Activated T-helper 2 cell treated with anti-CD3 and anti-CD28 coated beads, Interferon-gamma antibody, Interleukin-2, Interleukin-4, amounts not matched to agents 10 μg/mL and 5 μg/mL and 100 μg/mL, durations not matched to agents 14 hours and 24 hours and 36 hours (primary cell): ENCODE measurements at regions not wholly inside any gene's neighbourhood (a gene's known extent, or its start where the extent isn't known, plus 50 kb on each side); places are given as distances from the start of the nearest gene placed in this dataset.

ENCODE experiments used
- DNase-seq: peaks from one replicate; pipeline ENCODE4 v3.0.0; 2021; ENCODE audit warnings: low spot score
- H3K27ac Mint-ChIP-seq: one replicate; pipeline ENCODE4 v1.8.0; 2021; ENCODE audit warnings: mixed read lengths
- H3K27me3 Mint-ChIP-seq: one replicate; pipeline ENCODE4 v1.8.0; 2021; ENCODE audit warnings: low read depth, mixed read lengths
- H3K36me3 Mint-ChIP-seq: one replicate; pipeline ENCODE4 v1.8.0; 2021; ENCODE audit warnings: low read depth, mixed read lengths
- H3K4me1 Mint-ChIP-seq: one replicate; pipeline ENCODE4 v1.8.0; 2021; ENCODE audit warnings: low read depth, mixed read lengths
- H3K4me3 Mint-ChIP-seq: one replicate; pipeline ENCODE4 v1.8.0; 2021; ENCODE audit warnings: low read depth, mild to moderate bottlenecking, moderate library complexity, mixed read lengths
- H3K9me3 Mint-ChIP-seq: one replicate; pipeline ENCODE4 v1.8.0; 2021; ENCODE audit warnings: mixed read lengths
- intact Hi-C: fragments of 100-400 bp; cut with micrococcal nuclease; formaldehyde crosslinking; loops from one replicate; pipeline ENCODE4 v1.15.1; 2023

DNA sequence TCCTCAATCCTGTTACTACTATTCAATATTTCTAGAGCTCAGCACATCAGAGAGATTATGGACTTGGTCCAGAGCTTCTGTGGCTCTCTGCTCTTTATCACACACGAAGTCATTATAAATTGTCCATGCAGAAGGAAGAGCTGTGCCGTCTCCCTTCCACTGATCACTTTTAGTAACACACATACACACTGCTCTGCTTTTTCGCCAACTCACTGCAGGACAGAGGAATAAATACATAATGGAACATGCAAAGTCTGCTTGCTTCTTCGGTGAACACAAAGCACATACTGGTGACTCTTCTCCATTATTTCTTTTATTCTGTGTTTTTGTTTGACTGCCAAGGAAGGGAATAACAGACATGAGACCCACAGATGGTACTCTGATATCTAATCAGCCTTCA lies 1000.0 kb upstream of the TENM4 start:
- no peaks in the 10 kb centered on the region for H3K27me3 Mint-ChIP-seq

DNA sequence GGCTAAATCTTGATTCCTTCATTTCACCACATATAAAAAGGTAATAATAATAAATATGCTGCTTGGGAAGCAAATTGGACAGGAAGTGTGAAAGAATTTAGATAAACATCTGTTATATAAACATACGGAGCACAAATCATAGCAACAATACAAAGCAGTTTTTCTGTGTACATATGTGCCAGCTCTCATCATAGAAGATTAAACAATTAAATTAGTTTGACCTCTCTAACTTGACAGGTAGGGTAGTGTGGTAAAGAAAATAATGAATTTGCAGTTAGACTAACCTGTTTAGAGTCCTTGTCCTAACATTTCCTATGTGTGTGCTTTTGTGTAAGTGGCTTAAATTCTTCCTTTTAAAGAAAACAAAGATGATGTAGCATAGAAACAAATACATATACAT lies 995.7 kb upstream of the TENM4 start:
- no peak overlapping the region for H3K4me3 Mint-ChIP-seq
- no peaks in the 10 kb centered on the region for H3K27me3 Mint-ChIP-seq
- H3K4me1 Mint-ChIP-seq: no peaks in the 10 kb centered on the region
- intact Hi-C loops: no loop called here
- peaks cover 34% of the 10 kb centered on the region for H3K9me3 Mint-ChIP-seq
- DNase-seq: no peak
- no peak overlapping the region for H3K27ac Mint-ChIP-seq
- H3K36me3 Mint-ChIP-seq: no peaks in the 10 kb centered on the region

More for the DNA sequence above, 1000.0 kb upstream of the TENM4 start:
- Mint-ChIP-seq H3K4me3 (no peak overlapping the region), H3K4me1 (no peaks in the 10 kb centered on the region), H3K27ac (no peak overlapping the region), H3K9me3 (peaks cover 21% of the 10 kb centered on the region), H3K36me3 (no peaks in the 10 kb centered on the region)
- intact Hi-C loops: no loop called here
- DNase-seq: no peak

GRCh38 chr11:80435345-80435744 lies 994.5 kb upstream of the TENM4 start:
- Mint-ChIP-seq H3K4me3 (no peak overlapping the region), H3K36me3 (no peaks in the 10 kb centered on the region), H3K9me3 (peaks cover 41% of the 10 kb centered on the region), H3K27ac (no peak overlapping the region), H3K4me1 (no peaks in the 10 kb centered on the region), H3K27me3 (no peaks in the 10 kb centered on the region)
- DNase-seq: no peak
- intact Hi-C loops: no loop called here

DNA sequence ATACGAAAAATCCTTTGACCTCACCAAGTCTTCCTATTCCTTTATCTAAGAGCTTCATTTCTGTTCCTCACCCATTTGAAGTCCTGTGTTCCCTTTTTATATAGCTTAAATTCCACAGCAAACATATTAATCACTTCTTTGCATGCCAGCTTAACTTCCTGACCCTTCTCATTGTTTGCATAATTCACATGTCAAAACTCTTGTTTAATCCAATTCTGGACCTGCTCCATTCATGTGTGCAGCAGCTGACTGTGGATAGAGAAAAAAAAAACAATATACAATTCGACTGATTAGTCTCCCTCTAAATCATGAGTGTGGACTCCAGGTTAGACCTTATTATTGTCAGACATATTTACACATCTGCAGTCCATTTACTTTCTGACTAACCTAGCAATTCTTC lies 991.2 kb upstream of the TENM4 start:
- Mint-ChIP-seq H3K27ac (no peak overlapping the region), H3K36me3 (no peaks in the 10 kb centered on the region)

DNA sequence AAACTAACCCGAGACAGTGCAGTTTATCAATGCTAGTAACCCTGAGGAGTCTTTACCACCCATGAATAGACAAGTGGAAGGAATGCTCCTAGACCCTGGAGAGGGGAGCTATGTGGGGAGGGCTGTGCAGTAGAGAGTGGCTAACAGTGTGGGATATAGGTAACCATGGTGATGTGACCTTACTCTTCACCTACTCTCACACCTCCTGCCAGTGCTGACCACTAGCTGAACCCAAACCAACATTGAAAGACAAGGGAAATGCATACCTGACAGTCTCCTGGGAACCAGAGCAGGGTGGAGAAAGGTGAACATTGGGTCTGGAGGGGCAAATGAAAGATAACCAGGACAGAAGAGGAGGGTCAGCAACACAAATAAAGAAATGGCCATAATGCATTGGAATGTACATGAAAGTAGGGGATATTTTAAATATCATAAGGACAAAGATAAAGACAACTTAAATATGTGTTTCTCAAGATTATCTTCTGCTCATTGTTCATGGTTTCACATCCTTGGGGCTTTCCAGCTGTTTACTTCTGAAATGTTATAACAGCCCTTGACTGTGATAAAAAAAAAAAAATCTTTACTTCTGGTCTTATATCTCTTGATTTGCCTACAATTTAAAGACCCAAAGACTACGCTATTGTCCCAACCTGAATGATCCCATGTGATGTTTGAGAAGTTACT lies 983.3 kb upstream of the TENM4 start:
- peaks cover 24% of the 10 kb centered on the region for H3K9me3 Mint-ChIP-seq
- H3K27me3 Mint-ChIP-seq: no peaks in the 10 kb centered on the region
- intact Hi-C loops: no loop called here
- no peak for DNase-seq
- H3K4me3 Mint-ChIP-seq: no peak overlapping the region
- H3K36me3 Mint-ChIP-seq: no peaks in the 10 kb centered on the region
- H3K4me1 Mint-ChIP-seq: no peaks in the 10 kb centered on the region
- no peak overlapping the region for H3K27ac Mint-ChIP-seq

More for the DNA sequence above, 991.2 kb upstream of the TENM4 start:
- DNase-seq: no peak
- Mint-ChIP-seq H3K4me1 (no peaks in the 10 kb centered on the region), H3K27me3 (no peaks in the 10 kb centered on the region), H3K9me3 (peaks cover 40% of the 10 kb centered on the region), H3K4me3 (no peak overlapping the region)
- intact Hi-C loops: no loop called here

- Mint-ChIP-seq H3K27me3 (no peaks in the 10 kb centered on the region), H3K4me3 (no peak overlapping the region), H3K9me3 (peaks cover 23% of the 10 kb centered on the region), H3K36me3 (no peaks in the 10 kb centered on the region), H3K4me1 (no peaks in the 10 kb centered on the region), H3K27ac (no peak overlapping the region)
- DNase-seq: no peak
- intact Hi-C loops: no loop called here
These were observed 979.5 kb upstream of the TENM4 start for GRCh38 chr11:80420374-80420773.

- no peak for DNase-seq
- Mint-ChIP-seq H3K9me3 (peaks cover 22% of the 10 kb centered on the region), H3K27ac (no peak overlapping the region), H3K27me3 (no peaks in the 10 kb centered on the region), H3K4me3 (no peak overlapping the region), H3K4me1 (no peaks in the 10 kb centered on the region), H3K36me3 (no peaks in the 10 kb centered on the region)
- intact Hi-C loops: no loop called here
These were observed 976.9 kb upstream of the TENM4 start for GRCh38 chr11:80417681-80418080.

DNA sequence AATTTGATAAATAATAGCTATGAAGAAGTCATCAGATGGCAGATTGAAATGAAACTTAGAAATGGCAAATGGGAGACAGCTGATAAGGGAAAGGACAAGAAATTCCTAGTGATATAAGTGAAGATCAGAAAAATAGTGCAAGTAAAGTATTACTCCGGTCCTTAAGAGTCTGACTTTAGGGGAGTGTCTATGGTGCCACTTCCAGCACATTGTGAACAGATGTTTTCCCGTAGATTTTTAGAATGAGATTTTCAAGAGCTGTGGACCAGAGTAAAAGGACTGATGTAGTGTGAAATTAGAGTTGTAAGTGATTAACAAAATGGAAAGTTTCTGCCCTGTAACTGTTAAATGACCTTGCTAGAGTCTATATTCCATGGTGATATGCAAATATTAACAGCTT lies 974.8 kb upstream of the TENM4 start:
- Mint-ChIP-seq H3K27ac (no peak overlapping the region), H3K9me3 (peaks cover 29% of the 10 kb centered on the region), H3K36me3 (no peaks in the 10 kb centered on the region), H3K4me3 (no peak overlapping the region), H3K4me1 (no peaks in the 10 kb centered on the region), H3K27me3 (no peaks in the 10 kb centered on the region)
- no peak for DNase-seq
- intact Hi-C loops: no loop called here

DNA sequence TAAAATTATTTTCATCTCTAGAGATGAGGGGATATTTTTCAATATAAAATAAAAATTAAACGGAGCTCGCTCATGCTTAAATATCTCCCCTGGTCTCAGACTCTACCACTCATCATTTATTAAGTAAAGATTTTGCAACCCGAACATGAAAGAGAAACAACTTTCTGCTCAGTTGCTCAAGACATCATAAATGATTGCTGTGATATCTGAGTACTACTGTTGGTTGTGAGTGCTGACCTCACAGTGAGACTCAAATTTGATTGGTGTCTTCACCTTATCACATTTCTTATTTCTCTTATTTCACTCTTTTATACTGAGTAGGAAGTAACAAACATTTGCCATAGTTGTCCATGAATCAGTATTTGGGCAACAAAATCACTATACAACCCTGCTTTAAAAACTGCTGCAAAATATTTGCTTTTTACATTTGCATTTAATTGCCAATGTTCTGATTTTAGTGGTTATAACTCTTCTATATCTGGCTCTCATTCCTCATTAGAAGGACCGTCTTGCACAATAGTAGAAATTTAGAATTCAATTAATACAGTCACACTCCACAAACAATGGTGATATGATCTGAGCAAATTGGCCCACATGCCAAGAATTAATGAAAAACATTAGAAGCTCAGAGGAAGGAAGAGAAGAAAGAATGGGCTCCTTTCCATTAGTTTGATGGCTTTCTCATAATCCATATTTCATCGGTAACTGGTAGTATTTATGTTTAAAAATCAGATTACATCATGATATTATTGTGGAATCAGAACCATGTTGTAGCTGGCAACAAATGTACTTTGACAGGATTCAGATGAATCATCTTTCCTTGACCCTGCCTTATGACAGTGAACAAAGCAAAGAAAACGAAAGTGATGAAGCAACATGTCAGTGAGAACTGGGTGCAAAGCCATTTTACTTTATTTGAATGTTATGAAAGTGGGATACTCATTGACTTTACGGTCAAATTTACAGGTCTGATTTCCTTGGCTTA lies 973.6 kb upstream of the TENM4 start:
- H3K9me3 Mint-ChIP-seq: peaks cover 32% of the 10 kb centered on the region

DNA sequence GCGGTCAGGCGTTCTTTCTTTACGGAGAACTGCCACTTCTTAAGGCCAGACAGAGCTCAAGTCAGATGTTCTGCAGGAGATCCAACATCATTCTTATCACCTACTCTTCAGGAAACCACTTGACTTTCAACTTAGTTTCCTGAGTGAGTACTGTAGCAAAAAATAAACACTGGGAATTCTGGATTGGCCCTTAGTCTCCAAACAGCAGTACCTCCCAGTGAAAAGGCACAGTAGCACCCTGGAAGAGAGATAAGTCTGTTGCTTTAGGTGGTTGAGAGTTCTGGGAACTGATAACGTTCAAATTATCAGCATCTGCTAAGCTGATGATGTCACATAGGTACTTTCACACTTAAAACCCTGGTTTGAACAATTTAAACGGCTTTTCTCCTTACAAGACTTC lies 971.8 kb upstream of the TENM4 start:
- Mint-ChIP-seq H3K27ac (no peak overlapping the region), H3K4me1 (no peaks in the 10 kb centered on the region), H3K36me3 (no peaks in the 10 kb centered on the region), H3K27me3 (no peaks in the 10 kb centered on the region), H3K9me3 (peaks cover 42% of the 10 kb centered on the region), H3K4me3 (no peak overlapping the region)
- DNase-seq: no peak
- intact Hi-C loops: no loop called here

More for the DNA sequence above, 973.6 kb upstream of the TENM4 start:
- H3K4me3 Mint-ChIP-seq: no peak overlapping the region
- no peaks in the 10 kb centered on the region for H3K36me3 Mint-ChIP-seq
- no peaks in the 10 kb centered on the region for H3K4me1 Mint-ChIP-seq
- no peak overlapping the region for H3K27ac Mint-ChIP-seq
- DNase-seq: no peak
- intact Hi-C loops: no loop called here
- H3K27me3 Mint-ChIP-seq: no peaks in the 10 kb centered on the region

DNA sequence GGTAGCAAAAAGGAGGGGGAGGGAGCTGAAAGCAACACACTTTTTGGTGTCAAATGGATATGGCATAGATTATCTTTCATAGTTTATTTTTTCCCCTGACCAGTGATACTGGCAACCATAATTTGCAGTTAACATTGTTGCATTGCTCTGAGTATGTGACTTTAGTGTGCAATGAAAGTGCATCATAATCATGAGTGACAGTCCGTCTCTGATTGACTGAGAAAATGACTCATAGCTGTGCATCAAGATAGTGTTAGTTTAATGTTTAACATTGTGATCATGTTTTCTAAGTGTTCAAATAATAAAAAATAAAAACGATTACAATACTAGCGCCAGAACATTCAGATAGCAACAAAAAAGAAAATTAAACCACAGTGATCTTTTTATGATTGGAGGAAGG lies 952.4 kb upstream of the TENM4 start:
- Mint-ChIP-seq H3K4me1 (no peaks in the 10 kb centered on the region), H3K36me3 (no peaks in the 10 kb centered on the region), H3K9me3 (peaks cover 12% of the 10 kb centered on the region), H3K4me3 (no peak overlapping the region), H3K27ac (no peak overlapping the region), H3K27me3 (no peaks in the 10 kb centered on the region)
- intact Hi-C loops: no loop called here
- no peak for DNase-seq

DNA sequence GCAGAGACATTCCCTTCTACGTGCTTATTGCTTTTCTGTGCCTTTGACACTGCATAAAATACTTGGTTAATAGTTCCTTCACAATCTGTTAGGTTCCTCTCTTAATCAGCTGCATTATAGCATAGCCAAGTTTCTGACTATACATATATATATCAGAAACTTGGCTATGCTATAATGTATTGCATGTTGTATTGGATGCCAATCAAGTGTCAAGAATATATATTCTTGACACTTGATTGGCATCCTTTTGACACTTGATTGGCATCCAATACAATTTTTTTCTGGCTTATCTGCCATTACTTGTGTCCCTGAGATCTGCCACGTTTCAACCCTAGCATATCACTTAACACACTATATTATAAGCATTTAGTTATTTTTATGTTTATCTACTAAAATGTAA lies 949.7 kb upstream of the TENM4 start:
- intact Hi-C loops: no loop called here
- DNase-seq: no peak
- Mint-ChIP-seq H3K4me1 (no peaks in the 10 kb centered on the region), H3K27me3 (no peaks in the 10 kb centered on the region), H3K36me3 (no peaks in the 10 kb centered on the region), H3K9me3 (peaks cover 13% of the 10 kb centered on the region), H3K4me3 (no peak overlapping the region), H3K27ac (no peak overlapping the region)

DNA sequence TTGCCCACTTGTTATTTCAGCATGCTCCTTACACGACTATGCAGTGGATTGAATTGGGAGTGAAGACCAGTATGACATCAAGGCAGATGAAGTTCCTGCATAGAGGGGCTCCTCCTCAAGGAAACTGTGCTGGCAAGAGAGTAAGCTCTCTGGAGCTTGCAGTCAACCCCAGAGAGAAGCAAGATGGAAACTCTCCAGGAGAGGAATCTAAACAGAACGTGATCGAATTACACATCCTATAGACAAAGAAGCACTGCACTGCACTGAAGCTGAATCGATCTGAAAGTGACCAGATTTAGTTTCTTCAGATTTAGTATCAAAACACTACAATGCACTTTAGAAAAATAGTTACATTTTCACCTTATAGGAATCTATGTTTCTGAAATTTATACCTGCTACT lies 947.7 kb upstream of the TENM4 start:
- Mint-ChIP-seq H3K27me3 (no peaks in the 10 kb centered on the region), H3K4me1 (no peaks in the 10 kb centered on the region), H3K4me3 (no peak overlapping the region), H3K27ac (no peak overlapping the region), H3K9me3 (peaks cover 18% of the 10 kb centered on the region), H3K36me3 (no peaks in the 10 kb centered on the region)
- no peak for DNase-seq
- intact Hi-C loops: no loop called here
